Astrocyte of the hippocampus (primary cell): ENCODE measurements at regions not wholly inside any gene's neighbourhood (a gene's known extent, or its start where the extent isn't known, plus 50 kb on each side); places are given as distances from the start of the nearest gene placed in this dataset.
A peak's percentile ranks its signal among the peaks of the same experiment; 100 is the strongest.
"Not testable (repeated sequence)": the region's sequence is repeated elsewhere in the genome, so short reads cannot be mapped to it uniquely, and the experiment has no call there.

Source experiments
- DNase-seq: peaks from one replicate; pipeline ENCODE4 v3.0.0; 2011; ENCODE audit warnings: low read depth, low spot score

DNA sequence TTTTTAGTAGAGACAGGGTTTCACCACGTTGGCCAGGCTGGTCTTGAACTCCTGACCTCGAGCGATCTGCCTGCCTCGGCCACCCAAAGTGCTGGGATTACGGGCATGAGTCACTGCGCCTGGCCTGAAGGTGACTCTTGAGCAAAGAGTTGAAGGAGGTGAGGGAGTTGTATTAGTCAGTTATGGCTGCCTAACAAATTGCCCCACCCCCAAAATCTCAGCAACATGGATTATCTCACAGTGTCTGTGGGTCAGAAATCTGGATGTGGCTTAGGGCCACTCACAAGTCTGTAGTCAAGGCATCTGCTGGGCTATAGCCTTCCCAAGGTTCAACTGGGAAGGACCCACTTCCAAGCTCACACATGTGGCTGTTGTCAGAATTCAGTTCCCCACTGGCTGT is 52.8 kb upstream of the ADGRE5 start:
- DNase-seq = no peak

- not testable (repeated sequence) for DNase-seq
Observed at GRCh38 chr19:14327061-14327460, 54.2 kb upstream of the ADGRE5 start.

DNA sequence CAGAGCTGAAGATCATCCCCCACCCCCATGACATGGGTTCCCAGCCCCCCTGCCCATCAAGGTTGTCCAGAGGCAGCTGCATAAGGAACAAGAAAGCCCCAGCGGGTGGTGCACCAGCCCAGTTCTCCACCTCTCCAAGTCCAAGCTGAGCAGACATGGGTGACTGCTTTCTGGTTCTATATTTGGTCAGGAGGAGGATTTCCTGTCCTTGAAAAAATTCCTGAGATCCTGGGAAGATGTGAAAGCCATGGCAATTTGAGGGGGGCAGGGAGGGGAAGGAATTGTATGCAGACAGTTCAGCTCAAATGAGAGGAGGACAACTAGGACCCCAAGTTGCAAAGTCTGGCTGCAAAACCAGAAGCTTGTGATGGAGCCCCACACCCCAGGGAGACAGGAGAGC is 55.4 kb upstream of the ADGRE5 start:
- DNase-seq = no peak

DNA sequence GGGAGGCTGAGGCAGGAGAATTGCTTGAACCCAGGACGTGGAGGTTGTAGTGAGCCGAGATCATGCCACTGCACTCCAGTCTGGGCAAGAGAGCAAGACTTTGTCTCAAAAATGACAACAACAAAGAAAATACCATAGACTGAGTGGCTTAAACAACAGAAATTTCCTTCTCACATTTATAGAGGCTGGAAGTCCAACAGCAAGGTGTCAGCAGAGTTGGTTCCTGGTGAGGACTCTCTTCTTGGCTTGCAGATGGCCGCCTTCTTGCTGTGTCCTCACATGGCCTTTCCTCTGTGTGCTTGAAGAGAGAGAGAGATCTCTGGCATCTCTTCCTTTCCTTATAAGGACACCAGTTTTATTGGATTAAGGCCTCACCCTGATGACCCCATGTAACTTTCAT is 56.1 kb upstream of the ADGRE5 start:
- DNase-seq = no peak

GRCh38 chr19:14322889-14323463 is 58.3 kb upstream of the ADGRE5 start:
- no peak for DNase-seq

GRCh38 chr19:14320253-14320652 is 61.0 kb upstream of the ADGRE5 start:
- no peak for DNase-seq

DNA sequence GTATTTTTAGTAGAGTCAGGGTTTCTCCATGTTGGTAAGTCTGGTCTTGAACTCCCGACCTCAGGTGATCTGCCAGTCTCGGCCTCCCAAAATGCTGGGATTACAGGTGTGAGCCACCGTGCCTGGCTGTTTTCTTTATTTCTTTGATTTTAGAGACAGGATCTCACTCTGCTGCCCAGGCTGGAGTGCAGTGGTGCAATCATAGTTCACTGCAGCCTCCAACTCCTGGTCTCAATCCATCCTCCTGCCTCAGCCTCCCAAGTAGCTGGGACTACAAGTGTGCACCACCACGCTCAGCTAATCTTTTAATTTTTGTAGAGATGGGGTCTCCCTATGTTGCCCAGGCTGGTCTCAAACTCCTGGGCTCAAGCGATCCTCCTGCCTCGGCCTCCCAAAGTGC is 61.5 kb upstream of the ADGRE5 start:
- not testable (repeated sequence) for DNase-seq

- DNase-seq = no peak
Observed at GRCh38 chr19:14318873-14319272, 62.4 kb upstream of the ADGRE5 start.

- DNase-seq = no peak
Observed at GRCh38 chr19:14317157-14317556, 64.1 kb upstream of the ADGRE5 start.

DNA sequence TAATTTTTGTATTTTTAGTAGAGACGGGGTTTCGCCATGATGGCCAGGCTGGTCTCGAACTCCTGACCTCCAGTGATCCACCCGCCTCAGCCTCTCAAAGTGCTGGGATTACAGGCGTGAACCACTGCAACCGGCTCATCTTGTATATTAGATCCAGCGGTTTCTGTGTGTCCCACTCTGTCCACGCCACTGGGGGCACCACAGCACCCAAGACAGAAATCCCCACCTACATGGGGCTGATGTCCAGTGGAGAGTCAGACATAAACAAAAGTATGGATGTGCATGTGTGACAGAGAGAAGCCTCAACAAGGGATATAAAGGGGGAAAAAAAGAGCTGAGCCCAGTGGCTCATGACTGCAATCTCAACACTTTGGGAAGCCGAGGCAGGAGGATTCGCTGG is 65.8 kb upstream of the ADGRE5 start:
- no peak for DNase-seq

DNA sequence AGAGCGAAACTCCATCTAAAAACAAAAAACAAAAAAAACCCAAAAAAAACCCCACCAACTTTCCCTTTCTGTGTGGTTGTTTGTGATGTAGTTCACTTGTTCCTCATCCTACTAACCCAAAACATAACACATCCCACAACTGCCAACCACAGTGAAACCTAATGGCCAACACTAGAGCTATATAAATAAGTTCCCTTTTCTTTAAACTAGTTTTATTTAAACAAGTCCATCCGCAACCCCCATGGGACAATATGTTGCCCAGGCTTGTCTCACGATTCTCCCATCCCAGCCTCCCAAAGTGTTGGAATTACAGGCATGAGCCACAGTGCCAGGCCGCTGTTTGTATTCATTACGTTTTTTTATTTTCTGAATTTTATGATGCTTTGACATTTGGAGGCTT is 71.2 kb upstream of the ADGRE5 start:
- no peak for DNase-seq

GRCh38 chr19:14305706-14306105 is 75.5 kb upstream of the ADGRE5 start:
- no peak for DNase-seq

- DNase-seq = no peak
Observed at GRCh38 chr19:14301150-14301549, 80.1 kb upstream of the ADGRE5 start.

- DNase-seq = no peak
Observed at GRCh38 chr19:14300303-14300702, 80.9 kb upstream of the ADGRE5 start.

DNA sequence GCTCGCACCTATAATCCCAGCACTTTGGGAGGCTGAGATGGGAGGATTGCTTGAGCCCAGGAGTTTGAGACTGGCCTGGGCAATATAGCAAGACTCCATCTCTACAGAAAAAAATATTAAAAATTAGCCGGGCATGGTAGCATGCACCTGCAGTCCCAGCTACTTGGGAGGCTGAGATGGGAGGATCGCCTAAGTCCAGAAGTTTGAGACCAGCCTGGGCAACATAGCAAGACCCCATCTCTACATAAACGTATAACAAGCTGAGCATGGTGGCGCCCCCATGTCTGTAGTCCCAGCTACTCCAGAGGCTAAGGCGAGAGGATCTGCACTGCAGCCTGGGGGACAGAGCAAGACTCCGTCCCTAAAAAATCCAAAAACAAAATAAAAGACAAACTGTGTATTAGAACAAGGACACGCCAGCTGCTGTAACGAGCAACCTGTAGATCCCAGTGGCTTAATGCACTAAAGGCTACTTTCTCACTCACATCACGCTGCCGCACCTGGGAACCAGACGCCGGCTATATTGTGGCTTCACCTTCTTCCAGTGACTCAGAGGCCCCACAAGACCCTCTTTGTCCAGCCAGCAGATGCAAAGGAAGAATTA is 81.9 kb upstream of the ADGRE5 start:
- DNase-seq = not testable (repeated sequence)

DNA sequence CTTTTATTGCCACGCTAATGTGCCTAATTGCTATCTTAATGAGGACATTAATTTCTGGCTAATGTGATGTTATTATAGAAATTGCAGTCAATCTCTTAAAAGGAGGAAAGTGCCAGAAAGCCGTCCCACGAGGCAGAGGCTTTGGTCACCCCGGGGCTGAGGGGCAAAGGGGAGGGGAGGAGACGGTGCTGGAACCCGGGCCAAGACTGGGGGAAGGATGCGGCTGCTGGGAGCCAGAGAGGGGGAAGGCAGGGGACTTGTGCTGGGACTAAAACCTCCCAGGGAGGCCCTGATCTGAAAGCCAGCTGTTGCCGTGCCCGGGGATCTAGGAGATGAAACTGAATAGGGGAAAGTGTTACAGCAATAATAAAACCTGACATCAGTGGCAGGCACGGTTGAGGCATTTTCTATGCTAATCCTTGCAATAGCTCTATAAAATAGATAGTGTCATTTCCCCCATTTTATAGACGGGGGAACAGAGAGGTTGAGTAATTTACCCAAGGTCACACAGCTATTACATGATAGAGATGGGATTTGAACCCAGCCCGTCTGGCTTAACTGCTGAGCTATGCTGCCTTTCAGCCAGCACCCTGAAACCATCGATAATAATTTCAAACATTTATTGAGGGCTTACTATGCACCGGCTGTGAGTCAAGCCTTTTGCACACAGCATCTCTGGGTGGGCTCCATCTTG is 83.2 kb upstream of the ADGRE5 start:
- not testable (repeated sequence) for DNase-seq

GRCh38 chr19:14294974-14295373 is 86.3 kb upstream of the ADGRE5 start:
- not testable (repeated sequence) for DNase-seq

DNA sequence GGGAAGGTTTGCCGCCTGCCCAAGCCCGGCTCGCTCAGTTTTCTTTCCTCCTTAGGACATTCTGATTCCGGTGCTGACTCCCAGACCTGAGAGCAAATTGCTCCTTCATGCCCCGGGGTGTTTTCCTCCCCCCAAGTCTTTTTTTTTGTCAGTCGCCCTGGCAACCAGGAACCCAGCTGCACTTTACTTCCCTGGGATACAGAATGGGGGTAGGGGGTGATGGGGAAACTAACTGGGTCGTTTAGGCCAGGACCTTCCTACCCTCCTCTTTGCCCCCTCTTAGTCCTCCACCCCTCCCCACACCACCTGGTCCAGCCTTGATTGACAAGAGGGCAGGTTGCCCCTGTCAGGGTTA is 87.5 kb upstream of the ADGRE5 start:
- DNase-seq = not testable (repeated sequence)

GRCh38 chr19:14293101-14293815 is 87.3 kb upstream of the ADGRL1 start:
- DNase-seq = peak; percentile 14

DNA sequence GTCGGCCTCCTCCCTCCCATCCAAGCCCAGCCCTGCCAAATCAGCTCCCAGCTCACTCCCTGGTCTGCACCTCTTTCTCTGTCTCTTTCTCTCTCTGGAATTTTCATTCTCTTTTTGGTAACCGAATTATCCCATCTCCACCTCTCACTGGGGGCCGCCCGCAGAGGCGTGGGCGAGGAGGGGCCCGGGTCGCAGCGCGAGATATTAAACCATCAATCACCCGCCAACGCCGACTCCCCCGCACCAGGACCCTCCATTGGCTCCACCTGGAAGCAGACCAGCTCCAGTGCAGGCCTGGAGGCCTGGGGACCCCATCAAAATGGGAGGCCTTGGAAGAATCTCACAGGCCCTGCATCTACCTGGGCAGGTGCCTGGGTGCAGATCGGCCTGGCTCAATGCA is 83.8 kb upstream of the ADGRL1 start:
- DNase-seq = not testable (repeated sequence)

- DNase-seq = not testable (repeated sequence)
Observed at GRCh38 chr19:14287837-14288236, 81.9 kb upstream of the ADGRL1 start.

DNA sequence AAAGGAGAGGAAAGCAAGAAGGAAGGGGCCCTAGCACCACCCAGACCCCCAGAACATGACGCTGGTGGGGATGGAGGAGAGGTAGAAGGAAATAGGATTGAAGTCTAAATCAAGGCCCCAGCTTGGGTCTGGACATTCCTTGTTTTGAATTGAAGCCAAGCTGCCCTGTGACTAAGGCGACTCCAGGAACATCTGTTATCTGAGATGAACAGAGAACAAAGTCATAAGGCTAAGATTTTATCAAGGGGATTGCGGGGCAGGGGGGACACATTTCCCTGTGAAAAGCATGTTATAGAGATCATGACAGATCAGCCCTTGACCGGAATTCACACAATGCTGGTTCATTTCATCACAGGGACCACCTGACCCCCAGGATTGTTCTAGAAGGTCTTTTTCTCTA is 80.6 kb upstream of the ADGRL1 start:
- not testable (repeated sequence) for DNase-seq

- DNase-seq = not testable (repeated sequence)
Observed at GRCh38 chr19:14285726-14286125, 79.8 kb upstream of the ADGRL1 start.
